Stimulated activated CD8-positive, alpha-beta memory T cell treated with anti-CD3 and anti-CD28 coated beads, Interleukin-4, amount 100 ng/mL, for 4 hours (primary cell): ENCODE measurements at regions not wholly inside any gene's neighbourhood (a gene's known extent, or its start where the extent isn't known, plus 50 kb on each side); places are given as distances from the start of the nearest gene placed in this dataset.
"Not testable (repeated sequence)": the region's sequence is repeated elsewhere in the genome, so short reads cannot be mapped to it uniquely, and the experiment has no call there.

Experiments
- DNase-seq, 2 donors: peaks; one replicate each; pipeline ENCODE4 v3.0.0-alpha.2; 2020; ENCODE audit warnings: low read depth in 2 of 2, low spot score in 1 of 2

- no peak for DNase-seq
Observed at GRCh38 chr4:105025263-105026017, 121.2 kb upstream of the TET2 start.

GRCh38 chr4:105036991-105037390 is 109.7 kb upstream of the TET2 start:
- DNase-seq = no peak

GRCh38 chr4:105042451-105042850 is 104.2 kb upstream of the TET2 start:
- DNase-seq = no peak

GRCh38 chr4:105050896-105051295 is 95.8 kb upstream of the TET2 start:
- DNase-seq = no peak

GRCh38 chr4:105057370-105058105 is 89.1 kb upstream of the TET2 start:
- DNase-seq = no peak

GRCh38 chr4:105058177-105058812 is 88.4 kb upstream of the TET2 start:
- DNase-seq = no peak

GRCh38 chr4:105059337-105059736 is 87.3 kb upstream of the TET2 start:
- no peak for DNase-seq

- DNase-seq = no peak
Observed at GRCh38 chr4:105060628-105061027, 86.0 kb upstream of the TET2 start.

- DNase-seq = no peak
Observed at GRCh38 chr4:105061136-105061696, 85.5 kb upstream of the TET2 start.

GRCh38 chr4:105061731-105062130 is 84.9 kb upstream of the TET2 start:
- DNase-seq = no peak

GRCh38 chr4:105066401-105066800 is 80.3 kb upstream of the TET2 start:
- DNase-seq = no peak

- DNase-seq = no peak
Observed at GRCh38 chr4:105067431-105067830, 79.2 kb upstream of the TET2 start.

- no peak for DNase-seq
Observed at GRCh38 chr4:105067946-105068345, 78.7 kb upstream of the TET2 start.

- no peak for DNase-seq
Observed at GRCh38 chr4:105068516-105068915, 78.2 kb upstream of the TET2 start.

GRCh38 chr4:105072095-105072494 is 74.6 kb upstream of the TET2 start:
- not testable (repeated sequence) for DNase-seq

GRCh38 chr4:105074097-105074496 is 72.6 kb upstream of the TET2 start:
- no peak for DNase-seq

GRCh38 chr4:105075045-105075444 is 71.6 kb upstream of the TET2 start:
- no peak for DNase-seq

- DNase-seq = no peak
Observed at GRCh38 chr4:105088110-105088879, 58.4 kb upstream of the TET2 start.

GRCh38 chr4:105092356-105092755 is 54.3 kb upstream of the TET2 start:
- no peak for DNase-seq

GRCh38 chr4:105092768-105093167 is 53.9 kb upstream of the TET2 start:
- DNase-seq = no peak

GRCh38 chr4:105093975-105094374 is 52.7 kb upstream of the TET2 start:
- DNase-seq = no peak
